Erythroblast (primary cell): ENCODE measurements at regions not wholly inside any gene's neighbourhood (a gene's known extent, or its start where the extent isn't known, plus 50 kb on each side); places are given as distances from the start of the nearest gene placed in this dataset.

Experiments
- GATA1 ChIP-seq: IDR thresholded peaks from 2 replicates; pipeline ENCODE4 v1.6.1; 2011; ENCODE audit warnings: low read depth, mild to moderate bottlenecking, control low read depth, low read length, moderate library complexity
- POLR2A ChIP-seq: IDR thresholded peaks from 2 replicates; pipeline ENCODE4 v1.6.1; 2011; ENCODE audit warnings: mild to moderate bottlenecking, low read length

GRCh38 chr13:104132849-104133248 lies 1066.6 kb upstream of the SLC10A2 start:
- TF ChIP-seq POLR2A (no peak), GATA1 (no peak)
